Fibroblast of skin of right quadriceps (primary cell): ENCODE measurements at regions not wholly inside any gene's neighbourhood (a gene's known extent, or its start where the extent isn't known, plus 50 kb on each side); places are given as distances from the start of the nearest gene placed in this dataset.
A peak's percentile ranks its signal among the peaks of the same experiment; 100 is the strongest.

Source experiments
- DNase-seq: peaks from one replicate; pipeline ENCODE4 v3.0.0-alpha.2; 2013

DNA sequence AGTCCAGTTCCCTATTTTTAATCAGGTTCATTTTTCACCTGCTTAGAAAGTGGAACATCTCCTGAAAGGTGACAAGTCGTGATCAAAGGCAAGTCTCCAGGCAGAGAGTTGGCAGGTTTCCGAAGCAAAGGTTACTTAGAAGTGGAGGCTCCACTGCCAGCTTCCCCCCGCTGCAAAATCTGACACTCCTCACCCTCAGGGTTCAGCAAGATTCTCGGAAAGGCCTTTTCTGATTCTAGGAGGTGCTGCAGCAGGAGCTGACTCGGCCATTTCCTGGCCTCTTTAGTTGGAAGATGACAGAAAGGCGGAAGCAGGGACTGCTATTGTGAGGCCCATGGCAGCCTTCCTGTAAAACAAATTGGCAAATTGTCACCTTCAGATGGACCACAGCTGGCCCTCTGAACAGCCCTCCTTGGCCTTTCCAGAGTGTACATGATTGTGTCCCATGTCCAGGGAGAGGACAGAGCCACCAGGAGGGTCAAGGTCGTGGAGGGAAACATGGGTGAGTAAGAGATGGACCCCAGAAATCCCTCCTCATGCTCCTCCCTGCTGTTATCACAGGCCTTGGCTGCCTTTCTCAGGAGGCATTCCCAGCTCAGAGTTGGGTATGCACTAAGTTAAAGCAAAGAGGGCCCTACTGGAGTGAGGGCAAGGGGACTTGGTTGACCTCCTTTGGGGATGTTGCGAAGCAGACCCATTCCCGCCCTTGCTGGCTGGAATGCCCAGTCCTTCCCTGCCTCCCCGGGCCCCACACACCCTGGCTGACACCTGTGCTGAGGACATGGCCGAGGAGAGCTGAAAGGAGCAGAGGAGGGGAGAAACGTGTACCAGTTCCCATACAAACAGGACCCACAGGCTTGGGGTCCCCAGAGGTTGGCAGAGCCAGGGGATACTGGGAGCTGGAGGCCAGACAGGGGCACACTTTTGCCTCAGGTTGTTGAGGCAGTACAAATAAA lies 115.5 kb upstream of the IRF2BP2 start:
- DNase-seq = no peak

GRCh38 chr1:234724516-234725176 lies 114.7 kb upstream of the IRF2BP2 start:
- DNase-seq = no peak

DNA sequence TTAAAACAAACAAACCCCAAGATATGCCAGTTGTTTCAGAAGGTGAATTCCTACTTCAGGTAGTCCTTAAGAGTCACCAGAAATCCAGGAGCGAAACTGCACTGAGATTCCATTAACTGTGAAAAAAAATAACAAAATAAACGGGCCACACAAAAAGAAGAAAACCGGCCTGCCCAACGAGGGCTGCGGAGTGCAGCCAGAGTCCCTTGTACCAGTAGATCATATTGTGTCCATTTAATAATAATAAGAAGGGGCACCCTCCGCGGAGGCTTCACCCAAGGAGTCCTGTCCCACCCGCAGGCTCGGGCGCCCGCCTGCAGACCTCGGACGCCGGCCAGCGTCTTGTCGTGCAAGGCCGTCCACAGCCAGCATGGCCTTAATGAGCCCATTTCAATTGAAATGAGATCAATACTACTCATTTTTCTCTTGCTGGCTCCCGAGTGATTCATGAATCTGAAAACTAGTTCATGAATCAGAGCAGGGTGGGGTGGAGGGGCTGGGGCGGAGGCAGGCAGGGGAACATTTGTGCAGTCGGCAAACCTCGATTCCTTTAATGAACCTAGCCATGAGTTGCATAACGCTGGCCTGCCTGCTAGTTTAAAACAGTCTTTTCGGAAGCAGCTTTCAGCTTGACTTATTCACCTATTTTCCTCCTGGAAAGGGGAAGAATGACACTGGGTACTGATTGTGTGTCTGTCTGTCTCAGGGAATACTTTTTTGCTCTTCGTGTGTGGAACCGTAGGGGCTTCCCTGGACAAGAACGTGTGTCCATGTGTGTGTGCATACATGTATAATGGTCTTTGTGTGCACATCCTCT lies 113.1 kb upstream of the IRF2BP2 start:
- DNase-seq = peak; percentile 92

GRCh38 chr1:234722270-234722704 lies 112.3 kb upstream of the IRF2BP2 start:
- no peak for DNase-seq

DNA sequence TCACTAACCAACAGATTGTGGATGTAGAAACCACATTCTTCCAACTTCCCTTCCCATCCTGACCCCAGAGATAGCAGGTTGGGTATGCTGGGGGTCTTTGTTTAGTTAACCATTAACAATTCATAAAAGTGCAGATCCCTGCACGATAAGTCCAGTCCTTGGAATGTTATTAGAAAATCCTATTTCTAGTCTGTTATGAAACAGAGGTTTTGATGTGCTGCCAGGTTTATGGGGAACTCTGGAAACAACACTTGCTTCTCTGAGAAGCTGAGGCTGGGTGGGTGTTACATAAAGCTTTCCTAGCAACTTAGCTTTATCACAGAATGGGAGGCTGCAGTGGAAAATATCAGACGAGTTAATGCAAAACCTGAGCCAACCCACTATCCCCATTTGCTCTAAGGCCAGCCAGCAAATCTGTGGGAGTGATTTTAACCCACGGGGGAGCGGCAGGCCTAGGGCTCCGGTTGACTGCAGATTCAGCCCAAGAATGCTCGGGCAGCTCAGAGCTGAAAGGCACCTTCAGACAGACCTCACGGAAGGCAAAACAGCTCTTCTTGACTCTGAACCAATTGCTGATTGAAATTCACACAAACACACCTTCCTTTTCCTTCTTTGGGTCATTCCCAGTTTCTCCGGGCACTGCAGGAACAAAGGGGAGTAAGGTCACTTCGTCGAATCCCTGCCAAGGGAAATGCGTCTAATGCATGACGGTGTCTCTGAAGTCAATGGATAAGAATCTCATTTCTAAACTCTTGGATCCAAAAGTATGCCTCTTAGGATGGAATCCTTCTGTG lies 111.7 kb upstream of the IRF2BP2 start:
- peak; percentile 93 for DNase-seq

DNA sequence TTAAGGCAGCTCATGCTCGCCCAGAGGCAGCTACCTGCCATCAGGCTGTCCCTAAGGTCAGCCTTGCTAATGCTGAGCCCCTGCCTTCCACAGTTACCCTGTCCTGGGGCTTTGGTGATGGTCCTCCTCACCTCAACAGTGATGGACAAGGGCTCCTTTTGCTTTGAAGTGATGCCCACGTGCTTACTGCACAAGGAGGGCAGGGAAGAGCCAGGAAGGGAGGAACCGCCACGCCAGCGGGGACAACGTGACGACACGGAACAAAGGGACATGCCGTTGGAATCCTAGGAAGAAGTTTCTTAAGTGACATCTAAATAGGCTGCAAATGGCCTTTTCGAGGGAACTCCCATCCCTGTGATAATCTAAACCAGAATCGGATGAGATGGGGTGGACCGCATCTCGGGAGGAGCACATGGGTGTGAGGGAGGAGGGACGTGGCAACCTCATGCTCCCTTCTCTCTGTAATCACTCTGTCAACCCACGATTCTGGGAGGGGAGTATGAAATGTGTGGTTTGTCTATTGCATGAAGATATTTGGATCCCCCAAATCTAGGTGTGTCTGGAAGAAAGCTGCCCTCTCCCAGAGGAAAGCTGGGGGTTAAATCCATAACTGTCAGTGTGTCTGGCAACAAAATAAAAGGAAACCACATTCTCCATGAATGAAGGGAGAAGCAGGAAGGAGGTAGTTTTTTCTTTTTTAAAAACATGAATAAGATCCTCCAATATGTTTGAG lies 110.9 kb upstream of the IRF2BP2 start:
- DNase-seq = no peak

GRCh38 chr1:234719454-234720251 lies 109.7 kb upstream of the IRF2BP2 start:
- DNase-seq = no peak

- DNase-seq = no peak
These were observed 108.8 kb upstream of the IRF2BP2 start for GRCh38 chr1:234718496-234719453.

DNA sequence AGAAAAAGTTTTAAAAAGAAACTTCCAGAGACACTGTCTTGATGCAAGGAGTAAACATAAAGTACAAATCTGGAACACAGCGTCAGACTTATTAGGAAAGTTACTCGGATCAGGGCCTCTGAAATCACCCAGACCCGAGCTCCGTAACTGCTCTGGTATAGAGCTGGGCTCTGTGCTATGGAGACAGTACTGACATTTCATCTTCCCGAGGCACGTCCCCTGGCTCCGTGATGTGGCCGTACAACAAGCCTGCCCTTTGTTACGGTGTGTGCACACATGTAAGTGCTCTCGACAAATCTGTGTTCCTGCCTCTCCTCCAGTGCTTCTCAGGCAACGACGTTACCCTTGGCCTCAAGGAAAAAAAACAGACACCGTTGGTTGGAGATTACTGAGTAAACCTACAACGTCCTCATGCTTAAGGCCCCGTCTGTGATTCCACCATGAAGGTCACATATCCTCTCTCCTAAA lies 107.0 kb upstream of the IRF2BP2 start:
- no peak for DNase-seq

DNA sequence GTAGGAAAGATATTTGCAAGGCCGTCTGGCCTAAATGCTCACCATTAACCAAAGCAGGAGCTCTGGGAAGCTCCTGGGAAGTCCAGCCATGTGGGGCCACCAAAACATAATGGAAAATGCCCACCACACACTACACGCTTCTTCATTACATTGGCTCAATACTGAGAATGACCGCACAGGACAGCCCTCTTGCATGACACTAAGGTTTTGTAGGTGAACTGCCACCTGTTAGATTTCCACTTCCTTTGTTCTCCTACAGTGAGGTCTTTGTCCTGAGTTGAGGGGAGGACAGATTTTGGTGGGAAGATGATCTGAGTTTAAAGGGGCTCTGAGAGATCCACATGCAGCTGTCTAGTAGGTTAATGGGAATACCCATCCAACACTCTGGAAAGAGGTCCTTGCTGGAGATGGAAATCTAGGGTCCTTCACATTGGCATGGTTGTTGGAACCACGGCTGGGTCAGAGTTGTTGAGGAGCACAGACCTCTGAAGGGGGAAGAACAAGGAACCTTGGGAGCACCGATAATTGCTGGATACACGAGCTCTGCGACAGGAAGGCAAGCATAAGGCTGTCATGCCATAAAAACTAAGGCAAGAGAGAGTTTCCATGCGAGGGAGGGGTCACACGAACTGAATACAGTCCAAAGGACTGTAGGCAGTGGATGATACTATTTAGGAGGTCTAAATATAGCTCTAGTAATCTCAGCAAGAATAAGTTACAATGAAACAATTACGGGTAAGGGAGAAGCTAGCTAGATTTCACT lies 105.5 kb upstream of the IRF2BP2 start:
- DNase-seq = no peak

DNA sequence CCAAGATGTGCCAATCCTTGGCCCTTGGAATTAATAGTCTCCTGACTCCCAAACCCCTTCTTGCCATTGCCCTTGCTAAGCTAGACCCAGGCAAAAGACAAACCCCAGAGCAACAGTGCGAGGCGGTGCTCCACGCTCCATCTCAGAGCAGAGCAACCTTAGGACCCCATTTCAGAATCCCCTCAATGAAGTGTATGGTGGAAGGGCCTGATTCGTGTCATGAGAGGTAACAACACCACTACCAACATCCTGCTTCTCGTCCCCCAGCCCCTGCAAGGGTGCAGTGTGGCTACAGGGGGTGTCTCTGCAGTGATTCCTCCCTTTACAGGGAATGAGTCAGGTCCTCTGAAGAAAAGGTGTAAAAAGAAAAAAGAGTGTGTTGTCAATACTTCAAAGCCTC lies 103.9 kb upstream of the IRF2BP2 start:
- no peak for DNase-seq

DNA sequence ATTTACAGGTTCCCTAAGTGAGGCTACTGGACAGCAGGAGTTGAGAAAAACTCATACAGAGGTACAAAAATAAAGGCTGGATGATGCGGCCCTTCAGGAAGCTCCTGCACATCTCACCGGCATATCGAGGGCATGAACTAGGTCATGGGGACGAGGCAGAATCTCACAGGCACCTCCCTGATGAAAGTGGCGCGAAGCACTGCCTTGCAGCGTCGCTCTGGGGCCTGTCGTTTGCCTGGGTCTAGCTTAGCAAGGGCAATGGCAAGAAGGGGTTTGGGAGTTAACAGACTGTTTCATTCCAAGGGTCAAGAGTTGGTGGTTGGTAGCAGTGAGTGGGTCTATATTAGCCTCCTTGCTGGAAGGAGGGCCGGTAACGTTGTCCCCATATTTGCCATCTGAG lies 103.5 kb upstream of the IRF2BP2 start:
- DNase-seq = no peak

GRCh38 chr1:234712891-234713305 lies 102.9 kb upstream of the IRF2BP2 start:
- DNase-seq = no peak

DNA sequence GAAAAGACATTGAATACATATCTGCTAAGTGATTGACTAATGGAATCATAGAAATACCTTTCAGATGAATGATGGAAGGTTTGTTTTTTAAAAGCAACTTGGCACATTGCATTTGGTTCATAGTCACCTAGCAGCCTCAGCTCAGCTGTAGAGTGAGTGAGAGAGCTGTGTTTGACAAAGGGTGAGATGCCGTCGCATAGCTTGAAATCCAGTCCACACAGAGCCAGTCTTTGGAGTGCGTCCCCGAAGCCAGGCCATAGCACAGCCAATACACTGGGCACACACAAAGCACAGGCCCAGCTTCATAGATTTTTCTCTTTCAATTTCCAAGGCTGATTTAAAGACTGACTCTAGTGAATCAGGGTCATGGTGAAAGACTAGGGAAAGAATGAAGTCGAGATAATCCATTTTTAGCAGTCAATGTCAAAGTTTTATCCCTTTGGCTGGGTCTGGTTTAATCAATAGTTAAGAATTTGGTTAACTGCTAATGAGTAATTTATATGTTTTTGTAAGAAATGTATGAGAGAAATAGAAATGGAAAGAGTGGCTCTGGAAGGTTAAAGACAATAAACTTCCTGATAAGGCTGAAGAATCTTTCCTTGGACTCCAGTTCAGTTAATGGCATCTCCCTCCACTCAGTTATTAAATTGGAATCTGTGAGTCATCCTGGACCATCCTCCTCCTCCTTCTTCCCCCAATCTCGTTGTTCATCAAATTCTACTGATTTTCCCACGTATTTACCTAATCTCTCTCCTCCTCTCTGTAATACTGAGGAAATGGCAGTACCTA lies 101.2 kb upstream of the IRF2BP2 start:
- peak; percentile 79 for DNase-seq

- no peak for DNase-seq
These were observed 100.4 kb upstream of the IRF2BP2 start for GRCh38 chr1:234710381-234710780.

GRCh38 chr1:234709473-234710228 lies 99.7 kb upstream of the IRF2BP2 start:
- no peak for DNase-seq
